Activated CD4-positive, CD25-positive, alpha-beta regulatory T cell treated with anti-CD3 and anti-CD28 coated beads, Interleukin-2, amount 50 U/mL, for 72 hours (primary cell): ENCODE measurements at regions not wholly inside any gene's neighbourhood (a gene's known extent, or its start where the extent isn't known, plus 50 kb on each side); places are given as distances from the start of the nearest gene placed in this dataset.

Source experiments
- DNase-seq: peaks from one replicate; pipeline ENCODE4 v3.0.0; 2021

DNA sequence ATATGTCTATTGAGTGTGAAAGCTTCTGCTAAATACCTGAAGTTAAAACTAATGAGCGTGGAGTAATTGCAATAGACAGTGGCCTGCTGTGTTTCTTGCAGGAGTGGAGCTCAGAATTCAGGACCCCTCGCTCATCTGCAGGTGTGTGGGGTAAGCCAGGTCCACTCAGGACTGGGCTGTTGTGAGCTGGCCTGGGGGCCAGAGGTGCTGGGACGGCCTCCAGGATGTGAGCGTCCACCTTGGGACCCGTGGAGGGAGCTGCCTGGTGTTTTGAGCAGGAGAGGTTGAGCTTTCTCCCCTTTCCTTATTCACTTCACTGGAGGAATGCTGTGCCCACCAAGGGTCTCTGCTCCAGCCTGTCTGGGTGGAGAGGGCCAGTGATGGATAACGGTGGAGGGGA is 681.2 kb downstream of the BRD1 start:
- DNase-seq = no peak

- no peak for DNase-seq
Measured at GRCh38 chr22:49143812-49144211, 683.9 kb downstream of the BRD1 start.

DNA sequence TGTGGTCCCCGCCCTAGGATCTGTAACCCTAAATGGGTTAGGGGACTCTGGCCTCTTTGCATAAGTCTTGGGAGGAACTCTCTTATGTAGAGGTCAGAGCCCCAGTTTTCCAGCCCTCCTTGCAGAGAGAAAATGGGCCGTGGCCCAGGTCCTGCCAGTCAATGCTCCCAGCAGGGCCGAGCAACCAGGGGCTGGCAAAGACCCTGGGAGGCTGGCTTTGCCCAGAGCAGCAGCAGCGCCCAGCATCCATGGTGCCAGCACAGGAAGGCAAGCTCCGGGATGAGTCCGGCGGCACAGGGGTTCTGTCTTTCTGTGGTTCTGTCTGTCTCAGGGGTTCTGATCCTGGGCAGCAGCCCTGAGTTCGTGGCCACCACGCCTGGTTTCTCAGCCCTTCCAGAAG is 684.8 kb downstream of the BRD1 start:
- DNase-seq = no peak

- DNase-seq = no peak
Measured at GRCh38 chr22:49142296-49142695, 685.4 kb downstream of the BRD1 start.

DNA sequence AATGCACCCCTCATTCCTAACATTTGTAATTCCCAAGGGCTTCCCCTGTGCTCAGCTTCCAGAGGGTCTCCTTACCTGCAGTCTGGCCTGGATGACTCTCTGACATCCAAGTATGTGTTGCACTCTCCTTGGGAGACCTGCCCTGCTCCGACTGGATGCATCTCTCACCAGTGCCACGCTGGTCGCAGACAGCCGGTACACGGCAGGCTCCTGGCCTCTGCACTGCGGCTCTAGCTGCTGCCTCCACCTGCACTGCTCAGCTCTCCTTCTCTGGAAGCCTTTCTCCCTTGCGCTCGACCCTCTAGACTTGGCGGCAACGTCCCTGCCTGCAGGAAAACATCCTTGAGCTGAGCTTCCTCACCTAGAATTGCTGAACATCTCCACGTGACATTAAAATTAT is 685.9 kb downstream of the BRD1 start:
- DNase-seq = no peak

GRCh38 chr22:49140911-49141665 is 686.6 kb downstream of the BRD1 start:
- no peak for DNase-seq

DNA sequence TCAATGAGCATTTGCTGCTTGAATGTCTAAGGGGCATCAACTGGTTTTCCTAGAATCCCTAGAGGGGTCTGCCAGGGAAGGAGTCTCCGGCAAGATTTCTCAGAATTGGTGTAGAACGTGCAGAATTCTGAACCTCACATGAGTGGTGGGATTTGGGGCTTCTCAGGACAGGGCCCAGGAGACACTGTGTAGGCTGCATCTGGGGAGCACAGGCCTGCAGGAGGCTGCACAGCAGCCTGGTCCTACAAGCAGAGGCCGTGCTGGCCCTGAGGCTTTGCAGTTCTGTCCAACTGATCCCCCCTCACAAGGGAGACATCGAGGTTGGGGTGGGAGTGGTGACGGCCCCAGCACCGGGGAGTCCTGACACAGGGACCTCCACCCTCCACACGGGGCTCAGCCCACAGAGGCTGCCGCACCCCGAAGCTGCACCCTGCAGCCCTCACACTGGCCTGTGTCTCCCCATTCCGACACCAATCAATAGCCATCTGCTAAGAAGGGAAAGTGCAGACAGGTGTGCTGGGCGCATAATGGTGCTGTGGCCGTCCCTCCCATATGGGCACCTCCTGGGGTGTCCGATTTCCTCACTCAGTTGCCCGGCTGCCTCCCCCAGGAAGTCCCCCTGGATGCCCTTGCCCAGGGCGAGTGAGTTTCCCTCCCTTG is 688.1 kb downstream of the BRD1 start:
- no peak for DNase-seq

DNA sequence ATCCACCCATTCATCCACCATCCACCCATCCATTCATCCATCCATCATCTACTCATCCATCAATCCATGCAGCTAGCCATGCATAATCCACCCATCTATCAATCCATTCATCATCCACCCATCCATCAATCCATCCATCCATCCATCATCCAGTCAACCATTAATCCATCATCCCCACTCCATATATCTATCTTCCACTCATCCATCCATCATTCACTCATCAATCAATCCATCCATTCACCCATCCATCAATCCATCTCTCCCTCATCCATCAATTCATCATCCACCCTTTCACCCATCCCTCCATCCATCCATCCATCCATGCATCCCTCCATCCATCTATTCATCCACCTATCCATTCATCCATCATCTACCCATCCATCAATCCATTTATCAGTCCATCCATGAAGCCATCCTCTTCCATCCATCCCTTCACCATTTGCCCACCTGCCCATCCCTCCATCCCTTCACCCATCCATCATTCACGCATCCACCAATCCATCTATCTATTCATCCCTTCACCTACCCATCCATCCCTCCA is 689.4 kb downstream of the BRD1 start:
- DNase-seq = no peak

GRCh38 chr22:49137206-49137840 is 690.4 kb downstream of the BRD1 start:
- no peak for DNase-seq

DNA sequence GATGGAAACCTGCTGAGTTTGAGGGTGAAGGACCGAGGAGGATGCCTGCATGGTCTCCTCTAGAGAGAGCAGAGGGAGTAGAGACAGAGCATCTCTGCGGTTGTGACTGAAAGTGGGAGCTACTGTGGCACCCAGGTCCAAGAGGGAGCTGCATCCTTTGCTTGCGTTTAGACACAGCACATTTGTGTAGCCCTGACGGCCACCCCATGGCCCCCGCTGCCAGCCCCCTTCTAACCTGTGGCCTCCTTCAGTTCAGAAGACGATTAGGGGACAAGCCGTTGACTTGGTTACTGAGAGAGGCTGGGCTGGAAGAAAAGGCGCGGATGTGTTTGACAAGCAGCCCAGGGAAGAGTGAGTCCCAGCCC is 690.9 kb downstream of the BRD1 start:
- DNase-seq = no peak

- no peak for DNase-seq
Measured at GRCh38 chr22:49136041-49136815, 691.4 kb downstream of the BRD1 start.

DNA sequence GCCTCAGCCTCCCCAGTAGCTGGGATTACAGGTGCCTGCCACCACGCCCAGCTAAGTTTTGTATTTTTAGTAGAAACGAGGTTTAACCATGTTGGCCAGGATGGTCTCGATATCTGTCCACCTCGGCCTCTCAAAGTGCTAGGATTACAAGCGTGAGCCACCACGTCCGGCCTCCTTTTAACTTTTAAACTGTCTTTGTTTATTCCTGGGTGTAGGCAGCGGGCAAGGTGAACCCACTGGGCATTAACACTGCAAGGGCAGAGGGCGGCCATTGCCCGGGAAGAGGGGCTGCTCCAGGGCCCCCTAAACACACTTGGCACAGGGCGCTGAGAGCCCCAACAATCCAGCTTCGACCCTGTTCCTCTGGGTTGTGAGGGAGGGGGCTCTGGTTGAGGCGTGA is 693.6 kb downstream of the BRD1 start:
- no peak for DNase-seq

DNA sequence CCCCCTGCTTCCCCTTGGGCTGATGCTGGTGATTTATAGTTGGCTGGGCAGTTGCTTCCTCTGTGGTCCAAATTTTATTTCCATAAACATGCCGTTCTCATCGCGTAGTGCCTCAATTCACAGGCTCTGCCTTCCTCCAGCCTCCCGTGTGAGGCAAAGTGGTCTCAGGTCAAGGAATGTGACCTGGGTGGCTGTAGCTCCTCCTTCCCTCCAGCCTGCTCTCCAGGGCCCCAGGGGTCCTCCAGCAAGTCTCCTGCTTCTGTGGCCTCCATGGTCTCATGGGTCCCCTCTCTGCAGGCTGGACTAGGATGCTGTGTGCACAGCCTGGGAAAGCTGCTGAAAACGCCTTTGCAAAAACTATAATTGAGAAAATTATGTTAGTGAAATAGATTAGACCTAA is 694.1 kb downstream of the BRD1 start:
- no peak for DNase-seq

DNA sequence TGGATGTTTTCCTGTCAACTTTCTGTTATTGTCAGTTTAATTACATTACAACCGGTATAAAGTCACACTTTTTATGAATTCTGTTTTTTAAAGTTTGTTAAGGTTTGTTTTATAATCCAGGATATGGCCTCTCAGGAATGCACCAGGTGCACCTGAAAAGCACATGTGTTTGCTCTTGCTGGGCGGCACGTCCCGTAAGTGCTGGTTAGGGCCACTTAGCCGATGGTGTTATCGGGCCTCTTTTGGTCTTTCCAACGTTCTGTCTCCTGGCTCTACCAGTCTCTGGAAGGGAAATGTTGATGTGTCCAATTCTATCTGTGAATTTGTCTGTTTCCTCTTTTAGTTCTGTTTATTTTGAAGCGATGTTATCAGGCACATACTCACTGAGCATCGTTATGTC is 695.7 kb downstream of the BRD1 start:
- DNase-seq = no peak

- DNase-seq = no peak
Measured at GRCh38 chr22:49129736-49130135, 697.9 kb downstream of the BRD1 start.

DNA sequence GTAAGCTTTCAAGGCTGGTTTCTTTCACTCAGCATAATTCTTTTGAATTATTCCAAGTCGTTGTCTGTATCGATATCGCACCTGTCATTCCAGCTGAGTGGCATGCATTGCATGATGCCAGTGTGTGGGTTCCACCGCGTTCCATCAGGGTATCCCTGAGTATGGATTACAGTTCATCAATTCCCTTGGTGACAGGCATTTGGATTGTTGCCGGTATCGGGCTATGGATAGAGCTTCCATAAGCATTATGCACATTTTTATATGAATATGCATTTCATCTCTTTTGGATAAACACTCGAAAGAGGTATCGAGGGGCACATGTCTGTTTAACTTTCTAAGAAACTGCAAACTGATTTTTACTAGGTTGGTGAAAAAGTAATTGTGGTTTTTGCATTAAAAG is 698.8 kb downstream of the BRD1 start:
- DNase-seq = no peak

- no peak for DNase-seq
Measured at GRCh38 chr22:49124608-49125007, 703.1 kb downstream of the BRD1 start.

- DNase-seq = no peak
Measured at GRCh38 chr22:49123621-49124192, 704.0 kb downstream of the BRD1 start.

GRCh38 chr22:49119551-49119952 is 708.1 kb downstream of the BRD1 start:
- no peak for DNase-seq

GRCh38 chr22:49118065-49118464 is 709.6 kb downstream of the BRD1 start:
- DNase-seq = no peak

- DNase-seq = no peak
Measured at GRCh38 chr22:49117486-49117885, 710.2 kb downstream of the BRD1 start.

DNA sequence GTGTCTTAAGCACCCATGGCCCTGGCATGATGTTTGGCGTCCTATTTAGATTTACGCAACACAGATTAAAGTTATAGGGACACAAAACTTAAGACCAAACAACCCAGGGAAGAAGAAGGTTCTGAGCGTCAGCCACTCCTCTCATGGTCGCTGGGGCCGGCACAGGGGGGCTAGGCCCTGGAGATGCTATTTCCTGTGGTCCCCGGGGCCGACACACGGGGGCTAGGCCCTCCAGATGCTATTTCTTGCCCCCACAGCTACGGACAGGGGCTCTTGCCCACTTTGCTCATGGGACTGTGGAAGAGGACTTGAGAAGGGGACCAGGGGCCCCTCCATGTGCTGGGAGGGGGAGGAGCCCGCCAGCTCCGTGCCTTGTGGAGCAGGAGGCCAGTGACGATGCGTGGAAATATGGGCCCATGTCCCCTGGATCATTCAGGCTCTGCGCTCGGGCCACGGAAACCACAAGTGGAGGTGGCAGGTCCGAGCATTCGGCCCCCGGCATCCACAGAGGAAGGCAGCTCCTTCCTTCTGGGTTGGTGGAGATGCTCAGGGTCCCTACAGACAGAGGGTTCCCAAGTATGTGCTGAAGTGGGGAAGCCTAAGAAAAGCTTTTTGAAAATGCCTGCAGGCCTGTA is 711.1 kb downstream of the BRD1 start:
- DNase-seq = no peak
